ENCODE measurements at regions not wholly inside any gene's neighbourhood (a gene's known extent, or its start where the extent isn't known, plus 50 kb on each side); places are given as distances from the start of the nearest gene placed in this dataset.
A peak's percentile ranks its signal among the peaks of the same experiment; 100 is the strongest.
"Not testable (repeated sequence)": the region's sequence is repeated elsewhere in the genome, so short reads cannot be mapped to it uniquely, and the experiment has no call there.

- DNase-seq; H3K9me3 ChIP-seq (ENCODE audit: control insufficient read depth, low read length); intact Hi-C loops (cut with DNase I); H3K27ac ChIP-seq (ENCODE audit: low read depth in 1 of 2, low read length in 2 of 2); H3K4me1 ChIP-seq (ENCODE audit: control insufficient read depth in 1 of 2, insufficient read depth in 2 of 2, low read length in 2 of 2); H3K36me3 ChIP-seq (ENCODE audit: control insufficient read depth in 1 of 2, insufficient read depth in 2 of 2, low read length in 1 of 2); H3K27me3 ChIP-seq (ENCODE audit: control insufficient read depth in 1 of 2, insufficient read depth in 2 of 2, low read length in 1 of 2); H3K4me3 ChIP-seq (ENCODE audit: low read length in 2 of 2); ATAC-seq (ENCODE audit: low FRiP score): not testable (repeated sequence)
- 84 to 85% methylated on average over 2 of the region's 2 CpGs for WGBS, 2 donors
Observed at GRCh38 chr2:58466021-58466420, 224.9 kb upstream of the FANCL start.

- ATAC-seq (ENCODE audit: low FRiP score), result no peak
- H3K4me3 ChIP-seq (ENCODE audit: low read length in 2 of 2), result no peak overlapping the region
- H3K36me3 ChIP-seq (ENCODE audit: control insufficient read depth in 1 of 2, insufficient read depth in 2 of 2, low read length in 1 of 2), result no peaks in the 10 kb centered on the region
- H3K4me1 ChIP-seq (ENCODE audit: control insufficient read depth in 1 of 2, insufficient read depth in 2 of 2, low read length in 2 of 2), result no peaks in the 10 kb centered on the region
- no peak overlapping the region for H3K27ac ChIP-seq (ENCODE audit: low read depth in 1 of 2, low read length in 2 of 2)
- WGBS, 2 donors, result 96 to 97% methylated on average over 22 of the region's 22 CpGs
- H3K9me3 ChIP-seq (ENCODE audit: control insufficient read depth, low read length), result peaks cover 3% of the 10 kb centered on the region
- no peak for DNase-seq
- no peaks in the 10 kb centered on the region for H3K27me3 ChIP-seq (ENCODE audit: control insufficient read depth in 1 of 2, insufficient read depth in 2 of 2, low read length in 1 of 2)
- intact Hi-C loops (cut with DNase I), result no loop called here
Observed at GRCh38 chr2:58460670-58461069, 219.5 kb upstream of the FANCL start.

DNA sequence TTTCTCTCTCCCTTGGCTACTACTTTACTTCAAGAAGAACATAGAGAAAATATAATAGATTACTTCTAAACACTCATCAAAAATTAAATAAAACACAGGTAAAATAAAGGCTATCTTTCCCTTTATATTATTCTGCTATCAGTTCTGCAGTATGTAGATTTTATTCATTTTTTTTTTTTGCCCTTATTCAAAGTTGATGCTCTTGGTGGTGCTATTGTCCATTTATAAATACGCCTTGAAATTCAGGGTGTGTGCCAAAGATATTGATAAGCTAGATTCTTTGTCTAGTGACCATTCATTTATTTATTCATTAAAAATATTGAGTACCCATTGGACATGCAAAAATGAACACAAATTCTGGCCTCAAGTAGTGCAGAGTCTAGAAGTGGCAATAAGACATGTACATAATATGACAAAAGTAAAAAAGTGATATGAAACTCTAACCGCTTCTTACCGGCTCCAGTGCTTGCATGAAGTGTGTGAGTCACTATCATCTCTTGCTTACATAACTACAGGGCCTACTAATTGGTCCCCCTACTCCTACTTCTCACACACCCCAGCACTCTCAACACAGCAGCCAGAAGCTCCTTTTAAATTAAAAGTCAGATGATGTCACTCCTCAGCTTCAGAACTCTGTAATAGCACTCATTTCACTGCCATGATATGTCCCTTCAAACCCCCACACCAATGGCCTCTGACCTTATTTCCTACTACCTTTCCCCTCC is 208.3 kb upstream of the FANCL start:
- H3K36me3 ChIP-seq (ENCODE audit: control insufficient read depth in 1 of 2, insufficient read depth in 2 of 2, low read length in 1 of 2), result no peaks in the 10 kb centered on the region
- no peak overlapping the region for H3K27ac ChIP-seq (ENCODE audit: low read depth in 1 of 2, low read length in 2 of 2)
- intact Hi-C loops (cut with DNase I), result loop anchor here in 1 of 2 donors (10.0 kb wide), 1 partner anchor 545 kb away; no protein-coding TSS in a partner anchor
- no peak for ATAC-seq (ENCODE audit: low FRiP score)
- H3K27me3 ChIP-seq (ENCODE audit: control insufficient read depth in 1 of 2, insufficient read depth in 2 of 2, low read length in 1 of 2), result peaks cover 0 to 1% of the 10 kb centered on the region in 2 donors
- H3K9me3 ChIP-seq (ENCODE audit: control insufficient read depth, low read length), result no peaks in the 10 kb centered on the region
- H3K4me1 ChIP-seq (ENCODE audit: control insufficient read depth in 1 of 2, insufficient read depth in 2 of 2, low read length in 2 of 2), result no peaks in the 10 kb centered on the region
- no peak for DNase-seq
- no peak overlapping the region for H3K4me3 ChIP-seq (ENCODE audit: low read length in 2 of 2)
- WGBS, 2 donors, result 75 to 76% methylated on average over 3 of the region's 3 CpGs

GRCh38 chr2:58448845-58449244 is 207.7 kb upstream of the FANCL start:
- ATAC-seq (ENCODE audit: low FRiP score), result no peak
- no peak for DNase-seq
- Histone ChIP-seq H3K4me1 (ENCODE audit: control insufficient read depth in 1 of 2, insufficient read depth in 2 of 2, low read length in 2 of 2) (no peaks in the 10 kb centered on the region), H3K36me3 (ENCODE audit: control insufficient read depth in 1 of 2, insufficient read depth in 2 of 2, low read length in 1 of 2) (no peaks in the 10 kb centered on the region), H3K27ac (ENCODE audit: low read depth in 1 of 2, low read length in 2 of 2) (no peak overlapping the region), H3K9me3 (ENCODE audit: control insufficient read depth, low read length) (no peaks in the 10 kb centered on the region), H3K4me3 (ENCODE audit: low read length in 2 of 2) (no peak overlapping the region), H3K27me3 (ENCODE audit: control insufficient read depth in 1 of 2, insufficient read depth in 2 of 2, low read length in 1 of 2) (peaks cover 0 to 1% of the 10 kb centered on the region in 2 donors)
- intact Hi-C loops (cut with DNase I), result loop anchor here in 1 of 2 donors (10.0 kb wide), 1 partner anchor 544 kb away; no protein-coding TSS in a partner anchor
- WGBS, 2 donors, result 76 to 78% methylated on average over 2 of the region's 2 CpGs

DNA sequence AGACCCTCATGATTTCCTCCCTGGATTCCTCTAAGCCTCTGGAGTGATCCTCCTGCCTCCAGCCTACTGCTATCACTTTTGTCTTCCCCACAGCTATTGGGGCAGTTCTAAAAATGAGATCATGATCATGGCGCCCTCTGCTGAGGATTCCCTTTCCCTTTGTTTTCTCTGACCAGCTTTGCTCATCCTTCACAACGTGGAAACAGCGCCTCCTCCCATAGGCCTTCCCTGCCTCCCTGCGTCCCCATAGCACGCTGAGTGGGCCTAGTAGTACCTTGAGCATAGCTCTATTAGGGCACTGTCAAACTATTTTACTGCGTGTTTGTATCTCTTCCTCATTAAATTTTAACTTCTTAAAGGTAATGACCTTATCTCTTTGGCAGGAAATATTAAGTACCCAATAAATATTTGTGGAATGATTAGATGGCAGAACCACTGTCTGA is 207.0 kb upstream of the FANCL start:
- DNase-seq, result no peak
- no peak overlapping the region for H3K27ac ChIP-seq (ENCODE audit: low read depth in 1 of 2, low read length in 2 of 2)
- ATAC-seq (ENCODE audit: low FRiP score), result peak; percentile 52
- H3K27me3 ChIP-seq (ENCODE audit: control insufficient read depth in 1 of 2, insufficient read depth in 2 of 2, low read length in 1 of 2), result peaks cover 0 to 1% of the 10 kb centered on the region in 2 donors
- H3K4me1 ChIP-seq (ENCODE audit: control insufficient read depth in 1 of 2, insufficient read depth in 2 of 2, low read length in 2 of 2), result no peaks in the 10 kb centered on the region
- intact Hi-C loops (cut with DNase I), result loop anchor here in 1 of 2 donors (10.0 kb wide), 1 partner anchor 543 kb away; no protein-coding TSS in a partner anchor
- H3K4me3 ChIP-seq (ENCODE audit: low read length in 2 of 2), result no peak overlapping the region
- no peaks in the 10 kb centered on the region for H3K9me3 ChIP-seq (ENCODE audit: control insufficient read depth, low read length)
- 37 to 51% methylated on average over 6 of the region's 6 CpGs for WGBS, 2 donors
- H3K36me3 ChIP-seq (ENCODE audit: control insufficient read depth in 1 of 2, insufficient read depth in 2 of 2, low read length in 1 of 2), result no peaks in the 10 kb centered on the region

DNA sequence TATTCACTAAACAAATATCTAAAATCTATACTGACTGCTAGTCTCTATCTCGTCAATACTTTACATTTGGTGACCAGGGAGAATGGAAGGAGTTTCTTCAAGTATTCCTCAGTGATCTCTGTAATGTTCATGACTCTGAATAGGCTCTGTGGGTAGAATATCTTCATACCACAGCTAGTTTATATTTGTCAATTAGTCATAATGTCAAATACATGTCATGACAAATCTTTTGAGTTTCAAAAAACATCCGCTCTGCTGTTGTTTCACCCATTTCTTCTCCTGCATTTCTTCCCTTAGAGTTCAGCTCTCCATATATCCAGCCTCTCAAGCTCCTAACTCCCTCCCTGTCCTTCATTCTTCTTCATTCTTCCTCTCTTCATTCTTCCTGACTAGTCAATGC is 206.5 kb upstream of the FANCL start:
- no peak overlapping the region for H3K27ac ChIP-seq (ENCODE audit: low read depth in 1 of 2, low read length in 2 of 2)
- H3K9me3 ChIP-seq (ENCODE audit: control insufficient read depth, low read length), result no peaks in the 10 kb centered on the region
- no peaks in the 10 kb centered on the region for H3K4me1 ChIP-seq (ENCODE audit: control insufficient read depth in 1 of 2, insufficient read depth in 2 of 2, low read length in 2 of 2)
- ATAC-seq (ENCODE audit: low FRiP score) (no peak), DNase-seq (no peak)
- WGBS, 2 donors, result 87 to 92% methylated on average over 2 of the region's 2 CpGs
- no peaks in the 10 kb centered on the region for H3K36me3 ChIP-seq (ENCODE audit: control insufficient read depth in 1 of 2, insufficient read depth in 2 of 2, low read length in 1 of 2)
- peaks cover 0 to 1% of the 10 kb centered on the region in 2 donors for H3K27me3 ChIP-seq (ENCODE audit: control insufficient read depth in 1 of 2, insufficient read depth in 2 of 2, low read length in 1 of 2)
- H3K4me3 ChIP-seq (ENCODE audit: low read length in 2 of 2), result no peak overlapping the region
- intact Hi-C loops (cut with DNase I), result loop anchor here in 1 of 2 donors (10.0 kb wide), 1 partner anchor 543 kb away; no protein-coding TSS in a partner anchor

DNA sequence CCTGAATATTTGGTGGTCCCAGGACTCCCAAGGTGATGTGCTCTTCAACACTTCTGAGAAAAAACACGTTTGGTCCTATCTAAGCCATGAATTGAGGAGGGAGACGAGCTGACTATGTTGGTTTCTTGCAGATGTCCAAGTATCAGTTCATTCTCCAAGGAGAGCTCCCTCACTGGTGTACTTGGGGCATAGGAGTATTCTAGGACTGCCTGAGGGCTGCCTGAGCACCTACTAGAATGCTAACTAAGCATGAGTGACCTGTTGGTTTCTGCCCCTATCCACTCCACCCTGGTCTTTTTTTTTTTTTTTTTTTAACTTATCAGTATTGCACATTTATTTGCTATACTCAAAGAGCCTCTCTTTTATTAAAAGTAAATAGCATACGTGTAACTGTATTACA is 200.5 kb upstream of the FANCL start:
- intact Hi-C loops (cut with DNase I), result loop anchor here in 1 of 2 donors (10.0 kb wide), 1 partner anchor 537 kb away; no protein-coding TSS in a partner anchor
- DNase-seq, result no peak
- Histone ChIP-seq H3K4me1 (ENCODE audit: control insufficient read depth in 1 of 2, insufficient read depth in 2 of 2, low read length in 2 of 2) (no peaks in the 10 kb centered on the region), H3K27me3 (ENCODE audit: control insufficient read depth in 1 of 2, insufficient read depth in 2 of 2, low read length in 1 of 2) (no peaks in the 10 kb centered on the region), H3K27ac (ENCODE audit: low read depth in 1 of 2, low read length in 2 of 2) (no peak overlapping the region), H3K36me3 (ENCODE audit: control insufficient read depth in 1 of 2, insufficient read depth in 2 of 2, low read length in 1 of 2) (no peaks in the 10 kb centered on the region), H3K9me3 (ENCODE audit: control insufficient read depth, low read length) (no peaks in the 10 kb centered on the region), H3K4me3 (ENCODE audit: low read length in 2 of 2) (no peak overlapping the region)
- WGBS, 2 donors, result 60 to 72% methylated on average over 3 of the region's 3 CpGs
- ATAC-seq (ENCODE audit: low FRiP score), result no peak

DNA sequence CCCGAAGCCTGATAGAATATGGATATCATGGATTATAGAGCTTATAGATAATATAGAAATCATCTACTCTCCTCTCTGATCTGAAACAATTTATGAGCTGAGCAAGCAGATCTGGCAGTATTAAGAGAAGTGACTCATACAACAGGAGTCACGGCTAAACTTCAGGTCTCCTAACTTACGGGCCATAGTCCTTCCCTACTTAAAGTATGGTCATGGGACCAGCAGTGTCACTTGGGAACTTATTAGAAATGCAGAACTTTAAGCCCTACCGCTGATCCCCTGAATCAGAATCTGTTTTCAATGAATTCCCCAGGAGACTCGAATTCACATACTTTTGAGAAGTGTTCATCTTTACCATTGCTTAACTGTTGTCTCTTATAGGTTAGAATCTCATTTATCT is 195.7 kb upstream of the FANCL start:
- Histone ChIP-seq H3K4me1 (ENCODE audit: control insufficient read depth in 1 of 2, insufficient read depth in 2 of 2, low read length in 2 of 2) (no peaks in the 10 kb centered on the region), H3K4me3 (ENCODE audit: low read length in 2 of 2) (no peak overlapping the region), H3K9me3 (ENCODE audit: control insufficient read depth, low read length) (no peaks in the 10 kb centered on the region), H3K27me3 (ENCODE audit: control insufficient read depth in 1 of 2, insufficient read depth in 2 of 2, low read length in 1 of 2) (no peaks in the 10 kb centered on the region), H3K27ac (ENCODE audit: low read depth in 1 of 2, low read length in 2 of 2) (no peak overlapping the region), H3K36me3 (ENCODE audit: control insufficient read depth in 1 of 2, insufficient read depth in 2 of 2, low read length in 1 of 2) (no peaks in the 10 kb centered on the region)
- 81 to 82% methylated on average over 5 of the region's 5 CpGs for WGBS, 2 donors
- ATAC-seq (ENCODE audit: low FRiP score) (no peak), DNase-seq (no peak)
- intact Hi-C loops (cut with DNase I), result no loop called here

- no peak for DNase-seq
- ATAC-seq (ENCODE audit: low FRiP score), result no peak
- intact Hi-C loops (cut with DNase I), result no loop called here
- Histone ChIP-seq H3K27me3 (ENCODE audit: control insufficient read depth in 1 of 2, insufficient read depth in 2 of 2, low read length in 1 of 2) (no peaks in the 10 kb centered on the region), H3K4me1 (ENCODE audit: control insufficient read depth in 1 of 2, insufficient read depth in 2 of 2, low read length in 2 of 2) (no peaks in the 10 kb centered on the region), H3K27ac (ENCODE audit: low read depth in 1 of 2, low read length in 2 of 2) (no peak overlapping the region), H3K9me3 (ENCODE audit: control insufficient read depth, low read length) (no peaks in the 10 kb centered on the region), H3K4me3 (ENCODE audit: low read length in 2 of 2) (no peak overlapping the region), H3K36me3 (ENCODE audit: control insufficient read depth in 1 of 2, insufficient read depth in 2 of 2, low read length in 1 of 2) (no peaks in the 10 kb centered on the region)
- 60 to 86% methylated on average over 3 of the region's 3 CpGs for WGBS, 2 donors
Observed at GRCh38 chr2:58435246-58435645, 194.1 kb upstream of the FANCL start.
